ENCODE measurements at regions not wholly inside any gene's neighbourhood (a gene's known extent, or its start where the extent isn't known, plus 50 kb on each side); places are given as distances from the start of the nearest gene placed in this dataset.

DNA sequence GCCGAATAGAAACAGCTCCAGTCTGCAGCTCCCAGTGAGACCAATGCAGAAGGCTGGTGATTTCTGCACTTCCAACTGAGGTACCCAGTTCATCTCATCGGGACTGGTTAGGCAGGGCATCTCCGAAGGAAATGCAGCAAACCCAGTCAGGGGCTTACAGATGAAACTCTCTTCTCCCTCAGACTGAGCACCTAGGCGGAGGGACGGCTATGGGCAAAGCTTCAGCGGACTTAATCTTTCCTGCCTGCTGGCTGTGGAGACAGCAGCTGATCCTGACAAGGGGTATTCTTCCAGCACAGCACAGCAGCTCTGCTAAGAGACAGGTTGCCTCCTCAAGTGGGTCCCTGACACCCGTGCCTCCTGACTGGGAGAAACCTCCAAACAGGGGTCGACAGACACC, 330.9 kb downstream of the DNAH5 start:
- Histone ChIP-seq H2AFZ (ENCODE audit: low read depth, low read length) (no peak overlapping the region), H3K27me3 (ENCODE audit: insufficient read depth, low read length, poor library complexity) (no peaks in the 10 kb centered on the region), H3K36me3 (ENCODE audit: insufficient read depth, low read length) (no peaks in the 10 kb centered on the region), H4K20me1 (ENCODE audit: insufficient read depth, low read length) (no peaks in the 10 kb centered on the region), H3K79me2 (ENCODE audit: insufficient read depth, low read length) (no peaks in the 10 kb centered on the region), H3K4me2 (ENCODE audit: insufficient read depth, low read length) (no peak overlapping the region), H3K9me3 (ENCODE audit: insufficient read depth, low read length, severe bottlenecking) (no peaks in the 10 kb centered on the region), H3K4me3 (ENCODE audit: low read depth in 1 of 2, low read length in 2 of 2) (no peak overlapping the region), H3K4me1 (ENCODE audit: insufficient read depth, low read length) (no peaks in the 10 kb centered on the region), H3K27ac (ENCODE audit: low read length) (no peak overlapping the region), H3K9ac (ENCODE audit: low read depth, low read length) (no peak overlapping the region)
- ATAC-seq (ENCODE audit: insufficient read depth, low read depth) (no peak), DNase-seq (no peak)
- TF ChIP-seq EZH2 (IDR thresholded peaks at IDR 0.05; ENCODE audit: borderline replicate concordance, low read depth, low read length, severe bottlenecking) (no peak), CTCF (IDR thresholded peaks at IDR 0.05; ENCODE audit: borderline replicate concordance, extremely low read depth, low read length, poor library complexity, severe bottlenecking) (no peak)

- Histone ChIP-seq H2AFZ (ENCODE audit: low read depth, low read length) (no peak overlapping the region), H3K36me3 (ENCODE audit: insufficient read depth, low read length) (no peaks in the 10 kb centered on the region), H4K20me1 (ENCODE audit: insufficient read depth, low read length) (no peaks in the 10 kb centered on the region), H3K9me3 (ENCODE audit: insufficient read depth, low read length, severe bottlenecking) (no peaks in the 10 kb centered on the region), H3K9ac (ENCODE audit: low read depth, low read length) (no peak overlapping the region), H3K27ac (ENCODE audit: low read length) (no peak overlapping the region), H3K27me3 (ENCODE audit: insufficient read depth, low read length, poor library complexity) (no peaks in the 10 kb centered on the region), H3K79me2 (ENCODE audit: insufficient read depth, low read length) (no peaks in the 10 kb centered on the region), H3K4me1 (ENCODE audit: insufficient read depth, low read length) (no peaks in the 10 kb centered on the region), H3K4me2 (ENCODE audit: insufficient read depth, low read length) (no peak overlapping the region), H3K4me3 (ENCODE audit: low read depth in 1 of 2, low read length in 2 of 2) (no peak overlapping the region)
- ATAC-seq (ENCODE audit: insufficient read depth, low read depth) = no peak
- DNase-seq = no peak
- no peak for TF ChIP-seq EZH2 (IDR thresholded peaks at IDR 0.05; ENCODE audit: borderline replicate concordance, low read depth, low read length, severe bottlenecking)
- no peak for TF ChIP-seq CTCF (IDR thresholded peaks at IDR 0.05; ENCODE audit: borderline replicate concordance, extremely low read depth, low read length, poor library complexity, severe bottlenecking)
These were observed 332.9 kb downstream of the DNAH5 start for GRCh38 chr5:13611604-13612003.

- no peaks in the 10 kb centered on the region for H3K79me2 ChIP-seq (ENCODE audit: insufficient read depth, low read length)
- no peak overlapping the region for H3K9ac ChIP-seq (ENCODE audit: low read depth, low read length)
- ATAC-seq (ENCODE audit: insufficient read depth, low read depth) = no peak
- no peak overlapping the region for H3K4me2 ChIP-seq (ENCODE audit: insufficient read depth, low read length)
- H3K27me3 ChIP-seq (ENCODE audit: insufficient read depth, low read length, poor library complexity) = no peaks in the 10 kb centered on the region
- no peaks in the 10 kb centered on the region for H3K9me3 ChIP-seq (ENCODE audit: insufficient read depth, low read length, severe bottlenecking)
- TF ChIP-seq CTCF (IDR thresholded peaks at IDR 0.05; ENCODE audit: borderline replicate concordance, extremely low read depth, low read length, poor library complexity, severe bottlenecking) (no peak), EZH2 (IDR thresholded peaks at IDR 0.05; ENCODE audit: borderline replicate concordance, low read depth, low read length, severe bottlenecking) (no peak)
- no peak overlapping the region for H2AFZ ChIP-seq (ENCODE audit: low read depth, low read length)
- DNase-seq = no peak
- no peaks in the 10 kb centered on the region for H4K20me1 ChIP-seq (ENCODE audit: insufficient read depth, low read length)
- H3K4me3 ChIP-seq (ENCODE audit: low read depth in 1 of 2, low read length in 2 of 2) = no peak overlapping the region
- no peaks in the 10 kb centered on the region for H3K36me3 ChIP-seq (ENCODE audit: insufficient read depth, low read length)
- H3K27ac ChIP-seq (ENCODE audit: low read length) = no peak overlapping the region
- H3K4me1 ChIP-seq (ENCODE audit: insufficient read depth, low read length) = no peaks in the 10 kb centered on the region
These were observed 335.0 kb downstream of the DNAH5 start for GRCh38 chr5:13609504-13609903.

- H3K4me3 ChIP-seq (ENCODE audit: low read depth in 1 of 2, low read length in 2 of 2) = no peak overlapping the region
- no peak for ATAC-seq (ENCODE audit: insufficient read depth, low read depth)
- H3K79me2 ChIP-seq (ENCODE audit: insufficient read depth, low read length) = no peaks in the 10 kb centered on the region
- no peaks in the 10 kb centered on the region for H4K20me1 ChIP-seq (ENCODE audit: insufficient read depth, low read length)
- no peaks in the 10 kb centered on the region for H3K27me3 ChIP-seq (ENCODE audit: insufficient read depth, low read length, poor library complexity)
- TF ChIP-seq EZH2 (IDR thresholded peaks at IDR 0.05; ENCODE audit: borderline replicate concordance, low read depth, low read length, severe bottlenecking) (no peak), CTCF (IDR thresholded peaks at IDR 0.05; ENCODE audit: borderline replicate concordance, extremely low read depth, low read length, poor library complexity, severe bottlenecking) (no peak)
- no peak overlapping the region for H3K9ac ChIP-seq (ENCODE audit: low read depth, low read length)
- H3K9me3 ChIP-seq (ENCODE audit: insufficient read depth, low read length, severe bottlenecking) = no peaks in the 10 kb centered on the region
- no peaks in the 10 kb centered on the region for H3K4me1 ChIP-seq (ENCODE audit: insufficient read depth, low read length)
- no peak overlapping the region for H3K27ac ChIP-seq (ENCODE audit: low read length)
- DNase-seq = no peak
- H2AFZ ChIP-seq (ENCODE audit: low read depth, low read length) = no peak overlapping the region
- H3K4me2 ChIP-seq (ENCODE audit: insufficient read depth, low read length) = no peak overlapping the region
- H3K36me3 ChIP-seq (ENCODE audit: insufficient read depth, low read length) = no peaks in the 10 kb centered on the region
These were observed 338.4 kb downstream of the DNAH5 start for GRCh38 chr5:13606051-13606450.
